ENCODE measurements at regions not wholly inside any gene's neighbourhood (a gene's known extent, or its start where the extent isn't known, plus 50 kb on each side); places are given as distances from the start of the nearest gene placed in this dataset.

DNA sequence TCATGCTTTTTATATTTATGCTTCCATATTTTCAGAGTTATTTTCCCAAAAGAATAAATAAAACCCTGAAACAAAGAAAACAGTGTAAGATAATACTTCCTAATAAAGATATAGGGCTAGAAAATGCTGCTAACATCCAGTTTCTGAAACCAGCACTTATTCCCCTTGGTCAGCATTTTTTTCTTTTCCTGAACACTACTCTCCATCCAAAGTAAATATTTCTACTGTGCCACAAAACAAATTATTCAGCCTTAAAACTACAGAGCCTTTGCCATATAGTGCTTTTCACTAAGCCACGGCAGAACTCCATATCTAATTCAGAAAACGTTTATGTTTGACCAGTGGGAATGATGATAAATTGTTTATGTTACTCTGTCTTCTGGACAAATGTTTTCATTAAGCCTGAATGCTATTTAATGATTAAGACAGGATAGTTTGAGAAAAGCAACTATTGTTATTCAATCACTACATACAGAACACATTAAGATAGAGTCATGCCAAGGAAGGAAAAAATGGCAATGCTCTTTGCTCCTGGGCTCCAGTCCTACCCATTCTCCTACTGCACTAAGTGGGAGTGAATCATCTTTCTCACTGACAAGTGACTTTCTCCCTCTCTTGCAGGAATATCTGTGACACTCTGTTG is 723.9 kb downstream of the FAT4 start:
- TF ChIP-seq, protein P1, sequence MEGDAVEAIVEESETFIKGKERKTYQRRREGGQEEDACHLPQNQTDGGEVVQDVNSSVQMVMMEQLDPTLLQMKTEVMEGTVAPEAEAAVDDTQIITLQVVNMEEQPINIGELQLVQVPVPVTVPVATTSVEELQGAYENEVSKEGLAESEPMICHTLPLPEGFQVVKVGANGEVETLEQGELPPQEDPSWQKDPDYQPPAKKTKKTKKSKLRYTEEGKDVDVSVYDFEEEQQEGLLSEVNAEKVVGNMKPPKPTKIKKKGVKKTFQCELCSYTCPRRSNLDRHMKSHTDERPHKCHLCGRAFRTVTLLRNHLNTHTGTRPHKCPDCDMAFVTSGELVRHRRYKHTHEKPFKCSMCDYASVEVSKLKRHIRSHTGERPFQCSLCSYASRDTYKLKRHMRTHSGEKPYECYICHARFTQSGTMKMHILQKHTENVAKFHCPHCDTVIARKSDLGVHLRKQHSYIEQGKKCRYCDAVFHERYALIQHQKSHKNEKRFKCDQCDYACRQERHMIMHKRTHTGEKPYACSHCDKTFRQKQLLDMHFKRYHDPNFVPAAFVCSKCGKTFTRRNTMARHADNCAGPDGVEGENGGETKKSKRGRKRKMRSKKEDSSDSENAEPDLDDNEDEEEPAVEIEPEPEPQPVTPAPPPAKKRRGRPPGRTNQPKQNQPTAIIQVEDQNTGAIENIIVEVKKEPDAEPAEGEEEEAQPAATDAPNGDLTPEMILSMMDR (IDR thresholded peaks at IDR 0.05) = no peak
- TF ChIP-seq ZFX (IDR thresholded peaks at IDR 0.05; ENCODE audit: borderline replicate concordance) = no peak

All from 22Rv1 (cell line).